Aorta (tissue), 5 donors: ENCODE measurements at regions not wholly inside any gene's neighbourhood (a gene's known extent, or its start where the extent isn't known, plus 50 kb on each side); places are given as distances from the start of the nearest gene placed in this dataset.

ENCODE experiments used
- ATAC-seq: fragments of 200-7000 bp; cut with Tn5 transposase; one replicate; pipeline ENCODE4 v1.9.1; 2022; ENCODE audit warnings: moderate library complexity; ENCODE audit not compliant: low FRiP score
- DNase-seq, 2 donors: peaks; one replicate each; pipeline ENCODE4 v3.0.0-alpha.2; 2020
- H3K27ac ChIP-seq, 2 donors: one replicate each; pipeline ENCODE4 v1.5.1; 2013; ENCODE audit warnings: low read length in 2 of 2, mild to moderate bottlenecking in 2 of 2, moderate library complexity in 2 of 2, control low read depth in 1 of 2, inconsistent platforms in 1 of 2, low read depth in 1 of 2
- H3K27me3 ChIP-seq, 2 donors: one replicate each; pipeline ENCODE4 v1.6.1; 2013; ENCODE audit warnings: control low read depth in 1 of 2, low read length in 1 of 2, mild to moderate bottlenecking in 1 of 2, moderate library complexity in 1 of 2; ENCODE audit not compliant: insufficient read depth in 2 of 2, control insufficient read depth in 1 of 2
- H3K36me3 ChIP-seq, 2 donors: one replicate each; pipeline ENCODE4 v1.6.1; 2013; ENCODE audit warnings: control low read depth in 1 of 2, low read length in 1 of 2, mild to moderate bottlenecking in 1 of 2; ENCODE audit not compliant: insufficient read depth in 2 of 2, control insufficient read depth in 1 of 2
- H3K4me1 ChIP-seq, 2 donors: one replicate each; pipeline ENCODE4 v1.6.1; 2013; ENCODE audit warnings: low read length in 2 of 2, control low read depth in 1 of 2, mild to moderate bottlenecking in 1 of 2, moderate library complexity in 1 of 2; ENCODE audit not compliant: insufficient read depth in 2 of 2, control insufficient read depth in 1 of 2
- H3K4me3 ChIP-seq, 2 donors: one replicate each; pipeline ENCODE4 v1.5.1; 2013; ENCODE audit warnings: low read length in 2 of 2, control low read depth in 1 of 2, mild to moderate bottlenecking in 1 of 2
- H3K9me3 ChIP-seq: one replicate; pipeline ENCODE4 v1.6.1; 2013; ENCODE audit warnings: mild to moderate bottlenecking, low read length; ENCODE audit not compliant: control insufficient read depth
- WGBS, 2 donors: extraction: QIAGEN DNeasy Blood & Tissue Kit; methylation state at CpG; one replicate each; pipeline ENCODE4 v1.1.7; 2013; 5-methylcytosine and 5-hydroxymethylcytosine counted together
- intact Hi-C, 2 donors: fragments of 100-400 bp; cut with DNase I; formaldehyde crosslinking; loops; one replicate each; pipeline versions ENCODE4 v1.14.2 to v1.15.0; 2022
- donor health status: healthy with polysubstance abuse.
- donor health status: Bipolar disorder and iron deficiency.
- donor health status: DM: no; HTN: no; CAD: no.
- donor health status: DM: no; HTN: no; CAD: no.
- donor health status: DM: yes; HTN: yes; CAD: no.

DNA sequence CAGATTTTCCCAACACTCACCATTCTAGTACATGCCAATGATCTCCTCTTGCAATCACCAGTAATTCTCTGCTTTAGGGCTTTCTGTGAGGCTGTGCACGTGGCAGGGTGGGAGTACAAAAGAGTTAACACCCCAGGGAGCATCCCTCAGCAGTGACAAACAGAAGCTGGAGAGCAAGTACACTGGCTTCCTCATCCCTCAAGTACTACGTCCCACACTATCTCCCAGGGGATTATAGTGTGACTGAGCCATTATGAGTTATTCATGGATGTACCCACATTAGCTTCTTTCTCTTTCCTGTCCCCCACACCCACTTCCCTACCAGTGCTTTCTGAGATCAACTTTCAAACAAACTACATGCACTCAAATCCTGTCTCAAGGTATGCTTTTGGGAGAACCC lies 1216.5 kb upstream of the AUTS2 start:
- Histone ChIP-seq H3K27ac (no peak overlapping the region), H3K4me3 (no peak overlapping the region), H3K27me3 (no peaks in the 10 kb centered on the region), H3K4me1 (no peaks in the 10 kb centered on the region), H3K36me3 (no peaks in the 10 kb centered on the region), H3K9me3 (peaks cover 5% of the 10 kb centered on the region)
- ATAC-seq (no peak), DNase-seq (no peak)
- WGBS, 2 donors, result 17 to 21% methylated on average over 2 of the region's 2 CpGs
- intact Hi-C loops, result no loop called here

DNA sequence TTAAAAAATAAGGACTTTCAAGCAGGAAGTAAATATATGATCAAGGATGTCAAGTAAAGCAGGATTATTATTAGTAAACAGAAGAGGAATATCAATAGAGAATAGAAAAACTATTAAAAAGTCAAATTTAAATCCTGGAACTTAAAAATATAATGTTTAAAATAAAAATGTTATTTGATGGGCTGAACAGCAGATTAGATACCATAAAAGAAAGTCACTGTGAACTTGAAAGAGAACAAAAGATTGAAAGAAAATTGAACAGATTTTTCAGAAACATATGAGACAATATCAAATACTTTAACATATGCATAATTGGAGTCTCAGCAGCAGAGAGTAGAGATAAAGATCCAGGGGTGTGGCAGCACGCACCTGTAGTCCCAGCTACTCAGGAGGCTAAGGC lies 1213.7 kb upstream of the AUTS2 start:
- ATAC-seq, result no peak
- H3K4me3 ChIP-seq, result no peak overlapping the region
- no peak for DNase-seq
- WGBS, 2 donors, result 89 to 90% methylated on average over 1 of the region's 1 CpG
- no peaks in the 10 kb centered on the region for H3K36me3 ChIP-seq
- H3K27me3 ChIP-seq, result no peaks in the 10 kb centered on the region
- peaks cover 5% of the 10 kb centered on the region for H3K9me3 ChIP-seq
- intact Hi-C loops, result no loop called here
- H3K27ac ChIP-seq, result no peak overlapping the region
- no peaks in the 10 kb centered on the region for H3K4me1 ChIP-seq

DNA sequence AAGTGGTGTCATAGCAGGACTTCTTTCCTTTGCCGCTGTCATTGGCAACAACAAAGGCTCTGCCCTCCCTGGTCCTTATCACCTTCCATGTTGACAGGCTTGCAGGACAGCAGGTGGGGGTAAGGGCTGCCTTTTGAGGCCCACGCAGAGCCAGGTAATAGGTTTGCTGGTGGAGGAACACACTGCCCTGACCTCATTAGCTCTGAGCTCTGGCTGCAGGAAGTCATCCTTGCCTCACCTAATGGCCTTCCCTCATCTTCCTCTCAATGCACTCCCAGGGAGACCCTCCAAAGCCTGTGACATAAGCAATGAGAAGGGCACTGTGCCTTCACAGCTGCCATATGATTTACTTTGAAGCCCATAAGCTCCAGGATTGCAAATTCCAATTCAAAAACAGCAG lies 1205.2 kb upstream of the AUTS2 start:
- 47 to 81% methylated on average over 2 of the region's 2 CpGs for WGBS, 2 donors
- Histone ChIP-seq H3K4me1 (no peaks in the 10 kb centered on the region), H3K27ac (no peak overlapping the region), H3K9me3 (no peaks in the 10 kb centered on the region), H3K36me3 (no peaks in the 10 kb centered on the region), H3K27me3 (no peaks in the 10 kb centered on the region), H3K4me3 (no peak overlapping the region)
- ATAC-seq (no peak), DNase-seq (no peak)
- intact Hi-C loops, result no loop called here

DNA sequence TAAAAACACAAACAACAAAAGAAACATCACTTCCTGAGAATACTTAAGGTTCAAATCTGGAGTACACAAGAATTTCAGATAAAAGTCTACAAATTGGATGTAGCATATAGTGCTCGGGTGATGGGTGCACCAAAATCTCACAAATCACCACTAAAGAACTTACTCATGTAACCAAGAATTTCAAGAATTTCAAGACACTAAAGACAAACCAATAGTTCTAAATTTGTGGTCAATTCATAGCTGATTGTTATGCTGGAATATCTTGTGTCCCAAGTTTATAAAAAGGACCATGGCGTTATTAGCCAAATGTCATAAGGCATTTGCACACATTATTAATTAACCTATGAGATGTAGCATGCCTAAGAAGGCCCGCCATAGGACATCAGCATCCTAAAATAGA lies 1204.1 kb upstream of the AUTS2 start:
- intact Hi-C loops, result no loop called here
- H3K36me3 ChIP-seq, result no peaks in the 10 kb centered on the region

DNA sequence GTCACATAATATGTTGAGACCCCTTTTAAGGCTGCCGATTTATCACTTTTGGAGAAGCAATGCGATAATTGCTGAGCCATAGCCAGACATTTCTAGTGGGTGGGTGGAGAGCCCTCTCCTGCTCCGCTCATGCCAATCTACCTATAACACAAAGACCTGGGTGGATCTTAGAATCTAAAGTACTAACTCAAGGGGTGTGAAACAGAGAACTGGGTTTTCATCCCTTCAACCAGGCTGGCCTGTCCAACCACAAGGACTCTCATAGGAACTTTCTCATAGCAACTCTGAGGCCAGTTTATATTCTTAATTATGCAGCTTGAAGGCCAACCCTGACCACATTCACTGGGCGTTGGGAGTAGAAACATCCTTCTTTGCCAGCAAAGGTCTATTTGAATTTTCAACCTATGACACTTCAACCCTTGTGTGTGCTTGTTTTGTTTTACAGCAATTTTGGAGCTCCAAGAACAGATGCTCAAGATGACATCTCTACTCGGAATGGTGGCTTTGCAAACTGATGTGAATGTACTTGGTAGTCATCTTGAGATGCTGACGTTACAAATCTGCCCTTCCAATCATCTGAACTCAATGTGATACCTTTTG lies 1198.2 kb upstream of the AUTS2 start:
- intact Hi-C loops, result no loop called here
- no peaks in the 10 kb centered on the region for H3K36me3 ChIP-seq
- ATAC-seq (no peak), DNase-seq (no peak)
- no peak overlapping the region for H3K4me3 ChIP-seq
- H3K27me3 ChIP-seq, result no peaks in the 10 kb centered on the region
- no peak overlapping the region for H3K27ac ChIP-seq
- peaks cover 1% of the 10 kb centered on the region for H3K9me3 ChIP-seq
- no peaks in the 10 kb centered on the region for H3K4me1 ChIP-seq
- 71 to 77% methylated on average over 6 of the region's 6 CpGs for WGBS, 2 donors

More for the DNA sequence above, 1204.1 kb upstream of the AUTS2 start:
- Histone ChIP-seq H3K4me3 (no peak overlapping the region), H3K27ac (no peak overlapping the region), H3K9me3 (no peaks in the 10 kb centered on the region), H3K4me1 (no peaks in the 10 kb centered on the region), H3K27me3 (no peaks in the 10 kb centered on the region)
- WGBS, 2 donors, result 60 to 71% methylated on average over 3 of the region's 3 CpGs
- ATAC-seq (no peak), DNase-seq (no peak)

DNA sequence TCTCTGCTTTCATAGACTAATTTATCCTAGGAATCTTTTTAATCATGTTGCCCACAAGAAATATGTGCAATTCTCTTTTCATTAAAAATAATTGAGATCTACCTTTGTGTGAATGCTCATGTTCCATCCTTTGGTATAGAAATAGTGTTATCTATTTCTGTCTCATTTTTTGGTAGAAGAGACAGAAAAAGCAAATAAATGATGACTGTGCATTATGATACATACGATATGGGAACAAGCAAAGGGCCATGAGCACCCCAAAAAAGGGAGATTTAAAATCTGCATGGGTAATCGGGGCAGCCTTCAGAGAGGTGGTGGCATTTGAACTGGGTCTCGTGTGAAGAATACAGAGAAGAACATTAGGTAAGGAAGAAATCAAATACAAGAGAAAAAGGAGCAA lies 1197.5 kb upstream of the AUTS2 start:
- ATAC-seq (no peak), DNase-seq (no peak)
- Histone ChIP-seq H3K4me1 (no peaks in the 10 kb centered on the region), H3K4me3 (no peak overlapping the region), H3K27me3 (no peaks in the 10 kb centered on the region), H3K9me3 (peaks cover 1% of the 10 kb centered on the region), H3K27ac (no peak overlapping the region), H3K36me3 (no peaks in the 10 kb centered on the region)
- intact Hi-C loops, result no loop called here
- 79 to 83% methylated on average over 3 of the region's 3 CpGs for WGBS, 2 donors

DNA sequence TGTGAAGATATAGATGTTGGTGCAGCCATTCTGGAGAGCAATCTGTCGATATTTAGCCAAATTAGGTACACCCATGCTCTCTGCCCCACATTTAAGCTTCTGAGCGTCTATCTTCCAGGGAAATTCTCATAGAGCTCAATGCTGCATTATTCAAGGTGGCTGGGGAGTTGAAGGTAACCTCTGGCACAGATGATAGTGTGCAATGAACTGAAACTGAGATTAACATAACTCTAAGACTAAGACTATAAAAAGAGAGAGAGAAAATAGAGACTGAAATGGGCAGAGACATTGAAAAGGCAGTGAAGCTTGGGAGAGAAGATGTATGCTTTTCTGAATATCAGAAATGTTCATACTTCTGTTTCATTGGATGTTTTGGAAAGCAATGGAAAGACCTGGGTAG lies 1197.0 kb upstream of the AUTS2 start:
- Histone ChIP-seq H3K4me3 (no peak overlapping the region), H3K36me3 (no peaks in the 10 kb centered on the region), H3K27ac (no peak overlapping the region), H3K27me3 (no peaks in the 10 kb centered on the region), H3K4me1 (no peaks in the 10 kb centered on the region), H3K9me3 (peaks cover 1% of the 10 kb centered on the region)
- no peak for ATAC-seq
- DNase-seq, result no peak
- 76 to 79% methylated on average over 2 of the region's 2 CpGs for WGBS, 2 donors
- intact Hi-C loops, result no loop called here

DNA sequence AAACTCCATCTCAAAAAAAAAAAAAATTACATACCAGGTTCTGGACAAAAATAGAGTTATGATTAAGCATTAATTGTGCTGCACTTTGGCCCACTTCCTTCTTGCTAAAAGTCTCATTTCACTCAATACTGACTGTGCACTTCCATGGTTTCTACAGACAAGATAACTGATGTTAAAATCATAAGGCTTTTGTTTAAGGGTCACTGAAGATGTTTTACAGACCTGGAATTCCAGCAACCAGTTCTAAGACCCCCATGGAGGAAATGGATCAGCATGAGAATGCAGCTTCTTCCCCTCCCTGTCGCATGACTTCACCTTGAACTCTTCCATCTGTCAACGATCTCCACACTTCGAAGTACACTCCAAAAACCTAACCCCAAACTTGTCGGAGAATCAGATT lies 1191.8 kb upstream of the AUTS2 start:
- ATAC-seq, result no peak
- Histone ChIP-seq H3K9me3 (peaks cover 1% of the 10 kb centered on the region), H3K27me3 (no peaks in the 10 kb centered on the region), H3K27ac (no peak overlapping the region), H3K4me3 (no peak overlapping the region), H3K36me3 (no peaks in the 10 kb centered on the region), H3K4me1 (no peaks in the 10 kb centered on the region)
- WGBS, 2 donors, result 46 to 51% methylated on average over 4 of the region's 4 CpGs
- intact Hi-C loops, result no loop called here
- no peak for DNase-seq

DNA sequence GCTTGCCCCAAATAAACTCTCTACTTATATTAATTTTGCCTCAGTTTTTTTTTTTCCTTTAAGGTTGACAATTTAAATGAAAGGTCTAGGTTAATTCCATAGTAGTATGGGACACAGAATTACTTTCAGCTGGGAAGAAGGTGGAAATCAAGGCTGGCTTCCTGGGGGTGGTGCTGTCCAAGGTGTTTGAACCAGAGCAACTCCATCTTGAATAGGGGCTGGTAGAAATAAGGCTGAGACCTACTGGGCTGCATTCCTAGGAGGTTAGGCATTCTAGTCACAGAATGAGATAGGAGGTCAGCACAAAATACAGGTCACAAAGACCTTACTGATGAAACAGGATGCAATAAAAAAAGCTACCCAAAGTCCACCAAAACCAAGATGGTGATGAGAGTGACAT lies 1190.8 kb upstream of the AUTS2 start:
- H3K4me3 ChIP-seq, result no peak overlapping the region
- H3K36me3 ChIP-seq, result no peaks in the 10 kb centered on the region
- no peaks in the 10 kb centered on the region for H3K27me3 ChIP-seq
- H3K4me1 ChIP-seq, result no peaks in the 10 kb centered on the region
- ATAC-seq (no peak), DNase-seq (no peak)
- intact Hi-C loops, result no loop called here
- H3K9me3 ChIP-seq, result peaks cover 1% of the 10 kb centered on the region
- H3K27ac ChIP-seq, result no peak overlapping the region
